K562 (cell line): ENCODE measurements at regions not wholly inside any gene's neighbourhood (a gene's known extent, or its start where the extent isn't known, plus 50 kb on each side); places are given as distances from the start of the nearest gene placed in this dataset.

Source experiments
- ATAC-seq: fragments of 200-7000 bp; cut with Tn5 transposase; 3 replicates; pipeline ENCODE4 v1.9.1; 2020; ENCODE audit warnings: moderate library complexity
- BruUV-seq: library from RNA; stranded (reverse); fragments of 400-500 nt; replicated peaks from 2 replicates; lab custom pipeline; 2021; lab: Mats Ljungman, UMichigan
- CTCF ChIA-PET: fragments of 300-600 bp; formaldehyde crosslinking; extraction: SDS; loops from one replicate; lab custom pipeline; 2021; ENCODE audit warnings: low intra/inter-chr PET ratio; lab: Yijun Ruan, JAX
- POLR2A ChIA-PET: fragments of 300-600, 350-650 bp; sonication (Branson Sonifier 250); formaldehyde crosslinking; extraction: SDS; loops from one replicate; lab custom pipeline; 2021; ENCODE audit warnings: antibody characterized with exemption, inconsistent platforms; lab: Yijun Ruan, JAX
- DNase-seq, 4 experiments: peaks; one replicate each; pipeline versions ENCODE4 v3.0.0 to v3.0.0-alpha.2; 2011 to 2018; ENCODE audit warnings: low spot score in 3 of 4, mixed read lengths in 3 of 4; ENCODE audit errors: extremely low read depth in 1 of 4
- FAIRE-seq: peaks from 2 replicates; lab custom pipeline; 2011; peaks lifted over from hg19 to GRCh38; lab: Jason Lieb, UNC
- H2AFZ ChIP-seq: 2 replicates; pipeline ENCODE4 v1.6.0; 2011; ENCODE audit warnings: low read depth, low read length, control low read depth, inconsistent platforms
- H3K27ac ChIP-seq: fragments of 200-600 bp; 3 replicates; pipeline ENCODE4 v1.8.0; 2011; ENCODE audit warnings: low read depth, mild to moderate bottlenecking, control low read depth, inconsistent platforms, low read length, moderate library complexity, mixed read lengths; ENCODE audit errors: extremely low read depth
- H3K27me3 ChIP-seq, 2 experiments: fragments of 300-600 bp in 1 of 2; 2 replicates in 1 of 2; 3 replicates in 1 of 2; pipeline versions ENCODE4 v1.6.0 to v1.8.0; 2011; ENCODE audit warnings: inconsistent platforms in 2 of 2, low read length in 2 of 2, mild to moderate bottlenecking in 1 of 2, mixed read lengths in 1 of 2, moderate library complexity in 1 of 2; ENCODE audit not compliant: control insufficient read depth in 2 of 2, insufficient read depth in 2 of 2
- H3K36me3 ChIP-seq: fragments of 300-600 bp; 3 replicates; pipeline ENCODE4 v1.8.0; 2011; ENCODE audit warnings: mild to moderate bottlenecking, low read length, inconsistent platforms; ENCODE audit not compliant: control insufficient read depth, insufficient read depth
- H3K4me1 ChIP-seq, 2 experiments: fragments of 200-600 bp in 1 of 2; replicated peaks in 1 of 2; 2 replicates in 1 of 2; 3 replicates in 1 of 2; pipeline versions ENCODE4 v1.5.1 to v1.8.0; 2011; ENCODE audit warnings: inconsistent platforms in 2 of 2, low read length in 2 of 2, mild to moderate bottlenecking in 1 of 2, mixed read lengths in 1 of 2, moderate library complexity in 1 of 2; ENCODE audit not compliant: control insufficient read depth in 2 of 2, insufficient read depth in 2 of 2
- H3K4me2 ChIP-seq: 2 replicates; pipeline ENCODE4 v1.6.1; 2011; ENCODE audit warnings: low read length, control low read depth, inconsistent platforms, mixed read lengths; ENCODE audit not compliant: insufficient read depth
- H3K4me3 ChIP-seq: fragments of 200-600 bp; sonication (generic), shearing (Covaris generic); 2 replicates; pipeline ENCODE4 v1.5.1; 2016; ENCODE audit warnings: control low read depth, inconsistent platforms
- H3K79me2 ChIP-seq: fragments of 200-600 bp; 3 replicates; pipeline ENCODE4 v1.8.0; 2011; ENCODE audit warnings: low read length, inconsistent platforms; ENCODE audit not compliant: control insufficient read depth, insufficient read depth
- H3K9ac ChIP-seq, 2 experiments: 2 replicates each; pipeline versions ENCODE4 v1.6.0 to v1.6.1; 2011; ENCODE audit warnings: low read depth in 2 of 2, low read length in 2 of 2, control low read depth in 1 of 2, inconsistent platforms in 1 of 2, mild to moderate bottlenecking in 1 of 2, mixed read lengths in 1 of 2; ENCODE audit not compliant: insufficient read depth in 1 of 2
- H3K9me1 ChIP-seq: one replicate; pipeline ENCODE4 v1.6.0; 2011; ENCODE audit warnings: inconsistent platforms, mild to moderate bottlenecking, low read length, moderate library complexity; ENCODE audit not compliant: control insufficient read depth, insufficient read depth
- H3K9me3 ChIP-seq: replicated peaks from 2 replicates; pipeline ENCODE4 v1.5.1; 2011; ENCODE audit warnings: low read depth, low read length, inconsistent platforms; ENCODE audit not compliant: control insufficient read depth, insufficient read depth
- H4K20me1 ChIP-seq: replicated peaks from 2 replicates; pipeline ENCODE4 v1.6.1; 2011; ENCODE audit warnings: low read length, inconsistent platforms, mixed read lengths; ENCODE audit not compliant: control insufficient read depth, insufficient read depth
- CEBPG ChIP-seq, 3 experiments: fragments of 200-800 bp in 1 of 3; sonication (Bioruptor generic) in 1 of 3; sonication (generic) in 1 of 3; formaldehyde crosslinking in 1 of 3; IDR thresholded peaks in 2 of 3; conservative IDR thresholded peaks in 1 of 3; 2 replicates each; pipeline versions ENCODE4 v1.6.1 to v1.8.0; 2016 to 2022; ENCODE audit warnings: missing compliant biosample characterization in 2 of 3, missing genetic modification characterization in 2 of 3, mild to moderate bottlenecking in 1 of 3, missing genetic modification reagents in 1 of 3
- EP400 ChIP-seq: fragments of 450-650 bp; IDR thresholded peaks from 2 replicates; pipeline ENCODE4 v1.6.1; 2017; ENCODE audit warnings: antibody characterized with exemption, mild to moderate bottlenecking, moderate library complexity
- PKNOX1 ChIP-seq: fragments of 450-650 bp; IDR thresholded peaks from 2 replicates; pipeline ENCODE4 v1.6.1; 2016
- ZKSCAN1 ChIP-seq: fragments of 150-350 bp; IDR thresholded peaks from 2 replicates; pipeline ENCODE4 v1.6.1; 2016; ENCODE audit warnings: low read depth, low read length
- ZNF277 ChIP-seq: fragments of 250-450 bp; sonication (Bioruptor Pico); IDR thresholded peaks from 2 replicates; pipeline ENCODE4 v1.8.0; 2022; ENCODE audit warnings: inconsistent platforms, mild to moderate bottlenecking, moderate library complexity, borderline replicate concordance
- WGBS: fragments of 100-300 bp; shearing (Covaris generic); methylation state at CpG from one replicate; pipeline ENCODE4 v1.1.6; 2016; ENCODE audit warnings: low coverage, mixed read lengths; ENCODE audit not compliant: insufficient coverage; ENCODE audit errors: missing lambda C conversion rate; 5-methylcytosine and 5-hydroxymethylcytosine counted together
- in situ Hi-C: fragments of 300-500 bp; cut with MboI; formaldehyde crosslinking; loops from 4 replicates; pipeline ENCODE4 v1.15.0; 2018; ENCODE audit warnings: inconsistent platforms, mixed read lengths
- intact Hi-C: fragments of 100-400 bp; cut with micrococcal nuclease; formaldehyde crosslinking; loops from 2 replicates; pipeline ENCODE4 v1.14.2; 2022

GRCh38 chr16:50933262-50933661, 191.4 kb downstream of the CYLD start:
- no peaks in the 10 kb centered on the region for H3K9me3 ChIP-seq
- DNase-seq (no peak), ATAC-seq (no peak), FAIRE-seq (no peak)
- intact Hi-C loops = no loop called here
- H3K27ac ChIP-seq = no peak overlapping the region
- in situ Hi-C loops = no loop called here
- WGBS = 0% methylated on average over 3 of the region's 3 CpGs
- no peak for TF ChIP-seq ZKSCAN1
- TF ChIP-seq PKNOX1 = no peak
- no peak for TF ChIP-seq EP400
- no peak for TF ChIP-seq ZNF277 (CRISPR knock-in tag)
- no peak for TF ChIP-seq CEBPG (CRISPR knock-in tag; IDR thresholded peaks at IDR 0.05)
- TF ChIP-seq CEBPG (tag; conservative IDR thresholded peaks at IDR 0.05 in 1 of 2, IDR thresholded peaks at IDR 0.05 in 1 of 2) = no peak
- H3K4me2 ChIP-seq = no peak overlapping the region
- H3K9ac ChIP-seq = no peak overlapping the region
- CTCF ChIA-PET = no interaction called here
- no peaks in the 10 kb centered on the region for H3K79me2 ChIP-seq
- POLR2A ChIA-PET = no interaction called here
- H2AFZ ChIP-seq = no peak overlapping the region
- H3K9me1 ChIP-seq = peaks cover 2% of the 10 kb centered on the region
- no TSS peak for BruUV-seq
- no peaks in the 10 kb centered on the region for H3K36me3 ChIP-seq
- H3K4me1 ChIP-seq = no peaks in the 10 kb centered on the region
- H3K4me3 ChIP-seq = no peak overlapping the region
- H3K27me3 ChIP-seq = peaks cover 2 to 5% of the 10 kb centered on the region in 2 experiments; a peak in 2 of 5 replicates
- no peaks in the 10 kb centered on the region for H4K20me1 ChIP-seq
